SH-SY5Y (cell line): ENCODE measurements at regions not wholly inside any gene's neighbourhood (a gene's known extent, or its start where the extent isn't known, plus 50 kb on each side); places are given as distances from the start of the nearest gene placed in this dataset.

Experiments used
- GATA2 ChIP-seq: IDR thresholded peaks from 2 replicates; pipeline ENCODE4 v1.6.1; 2011; ENCODE audit warnings: mild to moderate bottlenecking, low read depth, low read length
- GATA3 ChIP-seq: IDR thresholded peaks from 2 replicates; pipeline ENCODE4 v1.6.1; 2011; ENCODE audit warnings: low read depth, mild to moderate bottlenecking, low read length, moderate library complexity

DNA sequence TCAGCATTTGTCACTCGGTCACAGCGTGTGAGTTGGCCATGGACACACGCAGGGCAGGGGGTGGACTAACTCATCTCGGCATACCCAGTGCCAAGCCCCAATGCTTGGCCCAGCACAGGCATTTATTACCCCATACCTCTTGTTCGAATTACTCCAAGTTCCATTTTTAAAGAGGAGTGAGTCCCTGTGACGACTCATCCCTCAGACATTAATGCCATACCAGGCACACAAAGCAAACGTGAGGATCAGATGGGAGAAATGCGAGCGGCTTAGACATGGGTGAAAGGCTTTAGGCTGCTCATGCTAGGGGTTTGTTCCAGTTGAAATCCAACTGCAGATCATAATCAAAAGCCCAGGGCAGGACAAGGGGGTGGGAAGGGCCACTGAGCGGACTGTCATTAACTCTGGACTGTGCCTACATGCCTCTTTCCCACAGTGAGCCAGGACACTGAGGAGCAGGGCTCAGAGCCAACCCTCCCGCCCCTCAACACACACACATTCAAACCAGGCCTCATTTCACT is 118.5 kb upstream of the NGF start:
- TF ChIP-seq GATA2 (0 out of 2 replicates have a peak, but pooled peaks have one; percentile 28), GATA3 (no peak)

DNA sequence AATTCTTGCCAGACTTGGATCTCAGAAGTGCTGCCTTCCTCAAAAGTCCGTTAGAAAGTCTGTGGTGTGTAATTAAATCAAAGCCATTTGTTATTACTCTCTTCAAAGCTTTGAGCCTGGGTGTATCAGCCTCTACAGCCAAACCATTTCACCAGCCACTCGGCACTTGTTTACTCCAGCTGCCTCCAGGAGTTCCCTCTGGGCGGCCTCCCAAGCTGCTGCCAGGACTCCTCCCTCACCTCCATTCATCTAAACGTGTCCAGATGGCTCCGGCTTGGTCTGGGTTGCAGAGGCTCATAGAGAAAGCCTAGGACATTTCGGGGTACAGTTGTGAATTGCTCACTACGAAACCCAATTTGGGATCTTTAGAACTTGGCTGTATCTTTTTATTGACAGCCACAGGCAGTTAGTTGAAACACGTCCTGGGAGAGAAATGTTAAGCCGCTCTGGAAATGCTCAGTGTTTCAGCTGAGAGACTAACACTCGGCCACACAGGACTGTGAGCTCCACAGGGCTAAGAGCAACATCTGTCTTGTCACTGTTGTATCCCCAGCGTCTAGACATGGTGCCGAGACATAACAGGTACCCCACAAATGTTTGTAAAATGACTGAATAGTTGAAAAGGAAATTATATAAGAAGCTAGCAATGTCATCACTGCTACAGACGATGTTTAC is 116.9 kb upstream of the NGF start:
- no peak for TF ChIP-seq GATA2
- TF ChIP-seq GATA3: no peak

DNA sequence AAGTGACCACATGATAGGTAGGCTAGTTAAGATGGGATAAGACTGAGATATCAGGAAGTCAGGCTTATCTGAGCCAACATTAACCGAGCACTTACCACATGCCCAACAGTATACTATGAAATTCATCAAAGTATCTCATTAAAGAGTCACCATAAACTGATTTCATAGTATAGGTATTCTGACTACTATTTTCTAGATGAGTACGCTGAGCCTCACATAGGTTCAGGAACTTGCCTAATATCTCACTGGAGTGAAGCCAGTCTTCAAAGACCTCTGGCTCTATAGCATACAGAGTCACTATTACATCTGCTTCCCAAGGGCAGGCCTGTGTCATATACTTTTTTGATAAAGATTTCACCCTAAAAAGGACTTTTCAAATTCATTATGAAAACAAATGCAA is 115.6 kb upstream of the NGF start:
- TF ChIP-seq GATA2: no peak
- no peak for TF ChIP-seq GATA3

DNA sequence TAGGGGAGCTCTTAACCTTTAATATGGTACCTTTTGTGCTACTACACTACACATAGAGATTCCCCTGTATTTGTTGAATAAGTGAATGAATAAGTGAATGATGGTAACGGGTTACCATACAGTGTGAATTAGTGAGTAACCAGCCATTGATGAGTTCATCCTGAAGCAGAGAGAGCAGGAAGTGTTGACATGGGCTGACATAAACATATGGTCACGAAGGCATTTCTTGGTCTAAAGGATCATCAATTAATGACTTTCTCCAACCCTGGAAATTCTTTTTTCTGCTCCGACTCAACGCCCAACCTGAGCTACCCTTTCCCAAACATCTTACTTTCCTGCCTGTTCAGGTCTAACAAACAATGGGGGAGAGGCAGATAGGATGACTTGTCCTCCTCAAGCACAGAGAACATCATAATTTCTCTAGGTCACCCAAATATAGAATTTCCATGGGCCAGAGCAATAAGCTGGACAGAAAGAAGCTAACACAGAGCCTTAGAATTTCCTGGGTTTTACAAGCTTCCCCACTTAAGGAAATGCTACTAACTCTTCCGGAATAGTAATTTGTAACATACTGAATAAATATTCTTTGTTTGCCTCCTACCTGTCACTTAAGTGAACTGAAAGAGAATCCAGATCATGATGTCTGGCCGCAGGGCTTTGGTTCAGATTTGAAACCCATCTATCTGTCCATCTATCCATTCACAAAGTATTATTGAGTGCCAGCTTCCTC is 114.7 kb upstream of the NGF start:
- TF ChIP-seq GATA2 (no peak), GATA3 (no peak)

GRCh38 chr1:115450501-115451040 is 112.5 kb upstream of the NGF start:
- TF ChIP-seq GATA3: no peak
- no peak for TF ChIP-seq GATA2

- no peak for TF ChIP-seq GATA3
- no peak for TF ChIP-seq GATA2
Observed at GRCh38 chr1:115448282-115449044, 110.4 kb upstream of the NGF start.

DNA sequence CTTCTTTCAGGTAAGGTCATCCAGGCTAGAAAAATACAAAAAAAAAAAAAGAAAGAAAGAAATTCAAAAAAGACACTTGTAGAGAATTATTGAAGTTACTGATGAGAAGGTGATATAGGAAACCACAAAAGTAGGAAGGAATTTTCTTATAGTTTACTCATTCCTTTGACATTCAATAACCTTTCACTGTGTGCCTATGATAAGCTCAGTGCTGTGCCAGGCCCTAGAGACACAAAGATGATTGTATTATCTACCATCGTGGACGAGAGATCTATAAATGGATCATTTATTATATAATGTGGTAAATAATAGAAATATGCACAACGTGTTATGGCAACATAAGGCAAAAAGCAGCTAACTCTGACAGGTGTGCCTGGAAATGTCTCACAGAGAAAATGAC is 109.6 kb upstream of the NGF start:
- TF ChIP-seq GATA2: no peak
- TF ChIP-seq GATA3: no peak

DNA sequence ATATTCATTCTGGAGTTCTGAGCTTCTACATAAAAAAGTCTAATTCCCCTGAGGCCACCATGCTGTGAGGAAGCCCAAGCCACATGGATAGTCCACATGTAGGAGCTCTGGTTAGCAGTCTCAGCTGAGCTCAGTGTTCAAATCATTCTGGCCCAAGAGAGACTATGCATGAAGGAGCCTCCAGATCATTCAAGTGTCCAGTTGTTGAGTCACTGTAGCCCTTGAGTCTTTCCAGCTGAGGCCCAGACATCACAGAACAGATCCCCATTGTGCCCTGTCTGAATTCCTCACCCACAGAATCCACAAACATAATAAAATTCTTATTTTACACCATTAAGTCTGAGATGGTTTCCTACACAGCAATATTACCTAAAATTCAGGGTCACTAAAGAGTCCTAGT is 107.0 kb upstream of the NGF start:
- no peak for TF ChIP-seq GATA3

DNA sequence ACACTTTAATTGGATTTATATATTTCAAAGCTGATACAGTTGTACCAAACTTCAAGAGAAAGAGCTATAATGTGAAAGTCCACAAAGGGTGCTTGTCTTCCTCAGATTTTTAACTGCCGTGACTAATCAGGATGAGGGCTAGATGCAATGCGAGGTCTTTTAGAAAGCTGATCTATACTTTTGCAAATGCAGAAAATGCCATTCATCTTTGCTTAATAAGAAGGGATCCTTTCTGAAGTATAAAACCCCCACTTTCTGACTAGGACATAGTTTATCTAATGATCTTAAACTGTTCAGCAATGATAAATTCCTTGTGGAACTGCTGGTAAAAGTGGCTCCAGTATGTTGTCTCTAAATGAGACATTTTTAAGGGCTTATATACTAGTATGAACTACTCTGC is 102.7 kb upstream of the NGF start:
- TF ChIP-seq GATA3: no peak
- no peak for TF ChIP-seq GATA2

DNA sequence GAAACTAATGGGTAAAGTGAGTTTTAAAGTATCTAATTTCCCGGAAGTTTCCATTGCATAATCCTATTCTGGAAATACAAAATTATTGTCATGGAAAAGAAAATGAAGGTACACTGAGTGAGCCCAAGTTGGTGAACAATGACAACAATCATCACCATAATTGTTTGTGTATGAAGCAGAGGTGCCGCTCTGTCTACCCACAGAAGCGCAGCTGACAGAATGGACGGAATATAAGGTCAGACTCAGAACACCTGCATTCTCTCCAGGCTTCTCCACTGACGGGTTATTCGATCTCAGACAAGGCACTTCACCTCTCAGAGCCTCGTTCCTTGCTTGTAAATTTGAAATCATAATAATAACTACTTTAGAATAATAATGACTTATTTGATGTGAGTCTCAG is 99.1 kb upstream of the NGF start:
- TF ChIP-seq GATA3 (no peak), GATA2 (no peak)

GRCh38 chr1:115436596-115436995 is 98.5 kb upstream of the NGF start:
- no peak for TF ChIP-seq GATA3
- no peak for TF ChIP-seq GATA2

- TF ChIP-seq GATA2: no peak
- no peak for TF ChIP-seq GATA3
Observed at GRCh38 chr1:115433483-115433882, 95.4 kb upstream of the NGF start.

GRCh38 chr1:115432061-115432460 is 94.0 kb upstream of the NGF start:
- TF ChIP-seq GATA3 (no peak), GATA2 (no peak)

- no peak for TF ChIP-seq GATA3
- TF ChIP-seq GATA2: no peak
Observed at GRCh38 chr1:115430441-115431158, 92.6 kb upstream of the NGF start.
